HEK293 (cell line): ENCODE measurements at regions not wholly inside any gene's neighbourhood (a gene's known extent, or its start where the extent isn't known, plus 50 kb on each side); places are given as distances from the start of the nearest gene placed in this dataset.

Experiments
- CTCF ChIA-PET: fragments of 350-600 bp; formaldehyde crosslinking; extraction: SDS; loops from one replicate; lab custom pipeline; 2021; ENCODE audit warnings: antibody characterized with exemption; lab: Yijun Ruan, JAX
- POLR2A ChIA-PET: fragments of 300-600 bp; formaldehyde crosslinking; extraction: SDS; loops from one replicate; lab custom pipeline; 2020; ENCODE audit warnings: antibody characterized with exemption, inconsistent platforms; lab: Yijun Ruan, JAX
- H3K27ac ChIP-seq: fragments of 200-500 bp; sonication (Bioruptor generic); 2 replicates; pipeline ENCODE4 v1.5.1; 2014; ENCODE audit warnings: low read depth, low read length, control low read depth, inconsistent platforms; ENCODE audit errors: extremely low read depth
- H3K36me3 ChIP-seq, 2 experiments: fragments of 200-500 bp in 1 of 2; sonication (Bioruptor generic) in 1 of 2; 1 replicate in 1 of 2; 2 replicates in 1 of 2; pipeline ENCODE4 v1.5.1; 2014 to 2017; ENCODE audit warnings: inconsistent platforms in 2 of 2, low read length in 2 of 2; ENCODE audit not compliant: control insufficient read depth in 2 of 2, insufficient read depth in 1 of 2
- H3K4me1 ChIP-seq: fragments of 200-500 bp; sonication (Bioruptor generic); 2 replicates; pipeline ENCODE4 v1.5.1; 2014; ENCODE audit warnings: mild to moderate bottlenecking, low read length, inconsistent platforms; ENCODE audit not compliant: control insufficient read depth, insufficient read depth
- H3K4me3 ChIP-seq: 2 replicates; pipeline ENCODE4 v1.5.1; 2011; ENCODE audit warnings: low read depth, mild to moderate bottlenecking, control low read depth, low read length, moderate library complexity
- H3K9me3 ChIP-seq: fragments of 200-500 bp; sonication (Bioruptor generic); 2 replicates; pipeline ENCODE4 v1.5.1; 2014; ENCODE audit warnings: low read depth, low read length, inconsistent platforms; ENCODE audit not compliant: control insufficient read depth, insufficient read depth
- EGR2 ChIP-seq: fragments of 450-650 bp; formaldehyde crosslinking; IDR thresholded peaks from 2 replicates; pipeline ENCODE4 v1.5.1; 2016; ENCODE audit warnings: low read depth, missing biosample characterization, missing genetic modification characterization
- PRDM10 ChIP-seq: fragments of 450-650 bp; formaldehyde crosslinking; IDR thresholded peaks from 2 replicates; pipeline ENCODE4 v1.5.1; 2016; ENCODE audit warnings: missing biosample characterization, missing genetic modification characterization
- SCRT1 ChIP-seq: fragments of 450-650 bp; formaldehyde crosslinking; IDR thresholded peaks from 2 replicates; pipeline ENCODE4 v1.5.1; 2016; ENCODE audit warnings: missing biosample characterization, missing genetic modification characterization, borderline replicate concordance
- SCRT2 ChIP-seq: fragments of 450-650 bp; formaldehyde crosslinking; IDR thresholded peaks from 2 replicates; pipeline ENCODE4 v1.5.1; 2016; ENCODE audit warnings: missing biosample characterization, missing genetic modification characterization
- TCF7L2 ChIP-seq: IDR thresholded peaks from 2 replicates; pipeline ENCODE4 v1.6.1; 2011; ENCODE audit warnings: low read depth, mild to moderate bottlenecking, inconsistent platforms, low read length, moderate library complexity, borderline replicate concordance
- WT1 ChIP-seq: fragments of 450-650 bp; formaldehyde crosslinking; IDR thresholded peaks from 2 replicates; pipeline ENCODE4 v1.5.1; 2016; ENCODE audit warnings: missing biosample characterization, missing genetic modification characterization
- ZBTB11 ChIP-seq: fragments of 450-650 bp; formaldehyde crosslinking; conservative IDR thresholded peaks from 2 replicates; pipeline ENCODE4 v1.5.1; 2016; ENCODE audit warnings: low read depth, missing biosample characterization, missing genetic modification characterization
- ZFP3 ChIP-seq: fragments of 450-650 bp; formaldehyde crosslinking; IDR thresholded peaks from 2 replicates; pipeline ENCODE4 v1.5.1; 2016; ENCODE audit warnings: low read depth, missing biosample characterization, missing genetic modification characterization
- ZNF146 ChIP-seq: fragments of 450-650 bp; formaldehyde crosslinking; IDR thresholded peaks from 2 replicates; pipeline ENCODE4 v1.5.1; 2016; ENCODE audit warnings: missing biosample characterization, missing genetic modification characterization
- ZNF148 ChIP-seq: fragments of 450-650 bp; formaldehyde crosslinking; IDR thresholded peaks from 2 replicates; pipeline ENCODE4 v1.5.0; 2017; ENCODE audit warnings: missing biosample characterization, missing genetic modification characterization, borderline replicate concordance
- ZNF18 ChIP-seq: fragments of 450-650 bp; formaldehyde crosslinking; IDR thresholded peaks from 2 replicates; pipeline ENCODE4 v1.5.1; 2016; ENCODE audit warnings: missing biosample characterization, missing genetic modification characterization
- ZNF37A ChIP-seq: fragments of 450-650 bp; IDR thresholded peaks from 2 replicates; pipeline ENCODE4 v1.5.1; 2018; ENCODE audit warnings: missing biosample characterization, missing genetic modification characterization
- ZNF449 ChIP-seq: fragments of 450-650 bp; formaldehyde crosslinking; IDR thresholded peaks from 2 replicates; pipeline ENCODE4 v1.5.1; 2017; ENCODE audit warnings: missing biosample characterization, mild to moderate bottlenecking, missing genetic modification characterization, moderate library complexity
- ZNF561 ChIP-seq: fragments of 450-650 bp; IDR thresholded peaks from 2 replicates; pipeline ENCODE4 v1.5.1; 2018; ENCODE audit warnings: missing biosample characterization, missing genetic modification characterization, borderline replicate concordance
- ZNF580 ChIP-seq: fragments of 450-650 bp; formaldehyde crosslinking; IDR thresholded peaks from 2 replicates; pipeline ENCODE4 v1.5.1; 2016; ENCODE audit warnings: missing biosample characterization, missing genetic modification characterization
- ZNF629 ChIP-seq: fragments of 450-650 bp; formaldehyde crosslinking; IDR thresholded peaks from 2 replicates; pipeline ENCODE4 v1.5.1; 2017; ENCODE audit warnings: missing biosample characterization, missing genetic modification characterization
- ZNF704 ChIP-seq: fragments of 450-650 bp; formaldehyde crosslinking; IDR thresholded peaks from 2 replicates; pipeline ENCODE4 v1.5.1; 2016; ENCODE audit warnings: missing biosample characterization, missing genetic modification characterization
- TF ChIP-seq, protein P1 (sequence below): fragments of 450-650 bp; formaldehyde crosslinking; IDR thresholded peaks from 2 replicates; pipeline ENCODE4 v1.5.1; 2016; ENCODE audit warnings: missing biosample characterization, missing genetic modification characterization, low read depth
- TF ChIP-seq, protein P2 (sequence below): fragments of 450-650 bp; formaldehyde crosslinking; IDR thresholded peaks from 2 replicates; pipeline ENCODE4 v1.5.1; 2016; ENCODE audit warnings: missing biosample characterization, missing genetic modification characterization

DNA sequence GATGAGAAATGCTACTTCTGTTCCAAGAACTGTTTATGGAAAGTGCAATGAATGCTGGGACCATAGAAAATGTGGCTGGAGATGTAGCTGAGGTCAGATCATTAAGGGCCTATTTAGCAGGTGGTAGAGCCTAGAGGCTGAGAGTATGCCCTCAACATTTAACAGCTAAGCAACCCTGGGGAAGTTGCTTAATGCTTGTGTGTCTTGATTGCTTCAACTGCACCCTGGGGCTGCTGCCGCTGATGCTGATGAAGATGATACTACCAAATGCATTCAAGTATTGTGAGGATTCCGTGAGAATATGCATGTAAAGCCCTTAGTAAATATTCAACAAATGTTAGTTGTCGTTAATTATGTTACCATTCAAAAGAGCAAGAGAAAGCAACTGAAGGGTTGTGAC, 273.2 kb downstream of the BCL11A start (continued):
- TF ChIP-seq ZNF449 (tag by site-specific recombination), result no peak
- no peak for TF ChIP-seq ZNF704 (tag by site-specific recombination)
- no peak for TF ChIP-seq EGR2 (tag by site-specific recombination)
- TF ChIP-seq, all 188 proteins: peak for 0

DNA sequence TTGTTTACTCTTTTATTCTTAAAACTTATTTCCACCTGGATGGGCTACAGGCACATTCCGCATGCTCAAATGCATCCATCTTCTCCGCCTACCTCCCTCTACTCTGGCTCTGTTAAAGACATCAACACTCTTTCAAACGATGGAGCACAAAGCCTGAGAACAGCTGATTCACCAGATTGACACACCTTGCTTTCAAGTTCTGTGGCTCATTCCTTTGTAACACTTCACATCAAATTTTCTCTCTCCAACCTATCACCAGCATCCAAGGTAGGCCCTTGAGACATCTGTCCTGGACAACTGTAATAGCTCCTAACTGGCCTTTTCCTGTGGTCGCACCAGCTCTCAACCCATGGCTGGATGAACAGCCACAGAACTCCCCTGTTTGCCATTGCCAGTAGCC, 274.5 kb downstream of the BCL11A start:
- Histone ChIP-seq H3K36me3 (no peaks in the 10 kb centered on the region), H3K27ac (no peak overlapping the region), H3K4me3 (no peak overlapping the region), H3K9me3 (no peaks in the 10 kb centered on the region)
- TF ChIP-seq, protein P1, sequence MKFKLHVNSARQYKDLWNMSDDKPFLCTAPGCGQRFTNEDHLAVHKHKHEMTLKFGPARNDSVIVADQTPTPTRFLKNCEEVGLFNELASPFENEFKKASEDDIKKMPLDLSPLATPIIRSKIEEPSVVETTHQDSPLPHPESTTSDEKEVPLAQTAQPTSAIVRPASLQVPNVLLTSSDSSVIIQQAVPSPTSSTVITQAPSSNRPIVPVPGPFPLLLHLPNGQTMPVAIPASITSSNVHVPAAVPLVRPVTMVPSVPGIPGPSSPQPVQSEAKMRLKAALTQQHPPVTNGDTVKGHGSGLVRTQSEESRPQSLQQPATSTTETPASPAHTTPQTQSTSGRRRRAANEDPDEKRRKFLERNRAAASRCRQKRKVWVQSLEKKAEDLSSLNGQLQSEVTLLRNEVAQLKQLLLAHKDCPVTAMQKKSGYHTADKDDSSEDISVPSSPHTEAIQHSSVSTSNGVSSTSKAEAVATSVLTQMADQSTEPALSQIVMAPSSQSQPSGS (tag by site-specific recombination), result no peak
- TF ChIP-seq ZNF148 (tag by site-specific recombination), result no peak
- no peak for TF ChIP-seq ZNF629 (tag by site-specific recombination)
- TF ChIP-seq WT1 (tag by site-specific recombination), result no peak
- no peak for TF ChIP-seq PRDM10 (tag by site-specific recombination)
- no peak for TF ChIP-seq ZFP3 (tag by site-specific recombination)
- no peak for TF ChIP-seq TCF7L2
- TF ChIP-seq, protein P2, sequence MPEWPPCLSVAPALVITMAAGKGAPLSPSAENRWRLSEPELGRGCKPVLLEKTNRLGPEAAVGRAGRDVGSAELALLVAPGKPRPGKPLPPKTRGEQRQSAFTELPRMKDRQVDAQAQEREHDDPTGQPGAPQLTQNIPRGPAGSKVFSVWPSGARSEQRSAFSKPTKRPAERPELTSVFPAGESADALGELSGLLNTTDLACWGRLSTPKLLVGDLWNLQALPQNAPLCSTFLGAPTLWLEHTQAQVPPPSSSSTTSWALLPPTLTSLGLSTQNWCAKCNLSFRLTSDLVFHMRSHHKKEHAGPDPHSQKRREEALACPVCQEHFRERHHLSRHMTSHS (tag by site-specific recombination), result no peak
- no peak for TF ChIP-seq SCRT1 (tag by site-specific recombination)
- TF ChIP-seq ZNF561, result no peak
- no peak for TF ChIP-seq ZNF37A (tag by site-specific recombination)
- no peak for TF ChIP-seq ZNF18 (tag by site-specific recombination)
- no peak for TF ChIP-seq ZBTB11 (tag by site-specific recombination)
- no peak for TF ChIP-seq ZNF580 (tag by site-specific recombination)
- TF ChIP-seq SCRT2 (tag by site-specific recombination), result no peak
- no peak for TF ChIP-seq ZNF146
- TF ChIP-seq, all 188 proteins: peak for 0
- H3K4me1 ChIP-seq, result no peaks in the 10 kb centered on the region
- POLR2A ChIA-PET, result interaction anchor here (0.5 kb wide), 1 partner anchor 271 kb away, joined by 3 read pairs; no protein-coding TSS in a partner anchor
- CTCF ChIA-PET, result interaction anchor here (0.5 kb wide), 1 partner anchor 18 kb away, joined by 3 read pairs; no protein-coding TSS in a partner anchor
